AG09319 (cell line): ENCODE measurements at regions not wholly inside any gene's neighbourhood (a gene's known extent, or its start where the extent isn't known, plus 50 kb on each side); places are given as distances from the start of the nearest gene placed in this dataset.

Experiments used
- DNase-seq: peaks from one replicate; pipeline ENCODE4 v3.0.0-alpha.2; 2010; ENCODE audit warnings: low read depth; ENCODE audit errors: extremely low read depth
- CTCF ChIP-seq: IDR thresholded peaks from 2 replicates; pipeline ENCODE4 v1.5.1; 2011; ENCODE audit warnings: low read depth, mild to moderate bottlenecking, inconsistent platforms, low read length, moderate library complexity

- TF ChIP-seq CTCF, result peak; percentile 25
- no peak for DNase-seq
Measured at GRCh38 chr3:174397848-174398247, 461.3 kb upstream of the NAALADL2 start.

GRCh38 chr3:174398761-174399160 is 460.4 kb upstream of the NAALADL2 start:
- TF ChIP-seq CTCF, result no peak
- DNase-seq, result no peak

GRCh38 chr3:174403831-174404230 is 455.3 kb upstream of the NAALADL2 start:
- TF ChIP-seq CTCF, result no peak

GRCh38 chr3:174408310-174408709 is 450.8 kb upstream of the NAALADL2 start:
- no peak for TF ChIP-seq CTCF
- DNase-seq, result no peak

More at GRCh38 chr3:174403831-174404230, 455.3 kb upstream of the NAALADL2 start:
- no peak for DNase-seq

GRCh38 chr3:174409086-174409743 is 449.9 kb upstream of the NAALADL2 start:
- DNase-seq, result no peak

GRCh38 chr3:174413062-174413912 is 445.8 kb upstream of the NAALADL2 start:
- TF ChIP-seq CTCF, result no peak
- DNase-seq, result no peak

More at GRCh38 chr3:174409086-174409743, 449.9 kb upstream of the NAALADL2 start:
- TF ChIP-seq CTCF, result no peak

- no peak for DNase-seq
Measured at GRCh38 chr3:174414902-174415301, 444.2 kb upstream of the NAALADL2 start.

More at GRCh38 chr3:174414902-174415301, 444.2 kb upstream of the NAALADL2 start:
- TF ChIP-seq CTCF, result no peak
